OCI-LY1 (cell line): ENCODE measurements at regions not wholly inside any gene's neighbourhood (a gene's known extent, or its start where the extent isn't known, plus 50 kb on each side); places are given as distances from the start of the nearest gene placed in this dataset.

Source experiments
- H2AFZ ChIP-seq: fragments of 200-600 bp; sonication (generic), shearing (Covaris generic); 2 replicates; pipeline ENCODE4 v1.6.0; 2014; ENCODE audit warnings: antibody characterized with exemption, mild to moderate bottlenecking, low read length
- H3F3A ChIP-seq: fragments of 200-600 bp; sonication (generic), shearing (Covaris generic); 2 replicates; pipeline ENCODE4 v1.6.0; 2014; ENCODE audit warnings: mild to moderate bottlenecking, antibody characterized with exemption, low read length, moderate library complexity; ENCODE audit not compliant: insufficient read depth
- H3K27ac ChIP-seq: fragments of 200-600 bp; sonication (generic); 2 replicates; pipeline ENCODE4 v1.5.1; 2014; ENCODE audit warnings: low read length, mixed run types, mild to moderate bottlenecking, low read depth; ENCODE audit not compliant: poor library complexity, severe bottlenecking
- H3K27me3 ChIP-seq: fragments of 200-600 bp; sonication (generic); 2 replicates; pipeline ENCODE4 v1.6.0; 2014; ENCODE audit warnings: antibody characterized with exemption, mild to moderate bottlenecking, low read length, moderate library complexity; ENCODE audit not compliant: insufficient read depth
- H3K36me3 ChIP-seq: fragments of 200-600 bp; sonication (generic); 2 replicates; pipeline ENCODE4 v1.6.1; 2014; ENCODE audit warnings: mild to moderate bottlenecking, antibody characterized with exemption, low read length, moderate library complexity, mixed read lengths; ENCODE audit not compliant: insufficient read depth
- H3K4me1 ChIP-seq: fragments of 200-600 bp; sonication (generic); 2 replicates; pipeline ENCODE4 v1.5.1; 2014; ENCODE audit warnings: mild to moderate bottlenecking, low read length, moderate library complexity; ENCODE audit not compliant: insufficient read depth, severe bottlenecking
- H3K4me2 ChIP-seq: fragments of 200-600 bp; sonication (generic), shearing (Covaris generic); 2 replicates; pipeline ENCODE4 v1.6.1; 2014; ENCODE audit warnings: low read length
- H3K4me3 ChIP-seq: fragments of 200-600 bp; sonication (generic); 2 replicates; pipeline ENCODE4 v1.5.1; 2014; ENCODE audit warnings: low read length, low read depth, mild to moderate bottlenecking, mixed read lengths; ENCODE audit not compliant: poor library complexity, severe bottlenecking
- H3K79me2 ChIP-seq: fragments of 200-600 bp; shearing (Covaris generic); 2 replicates; pipeline ENCODE4 v1.6.1; 2016; ENCODE audit warnings: mixed run types, low read length, mixed read lengths; ENCODE audit not compliant: insufficient read depth
- H3K9ac ChIP-seq: fragments of 200-600 bp; sonication (generic), shearing (Covaris generic); 2 replicates; pipeline ENCODE4 v1.6.1; 2014; ENCODE audit warnings: mild to moderate bottlenecking, low read length, mixed read lengths
- H3K9me2 ChIP-seq: fragments of 200-600 bp; sonication (generic), shearing (Covaris generic); 2 replicates; pipeline ENCODE4 v1.6.1; 2014; ENCODE audit warnings: low read depth, mild to moderate bottlenecking, low read length, mixed read lengths
- H3K9me3 ChIP-seq: fragments of 200-600 bp; shearing (Covaris generic); 2 replicates; pipeline ENCODE4 v1.6.1; 2014; ENCODE audit warnings: low read length, mixed read lengths
- H4K20me1 ChIP-seq: fragments of 200-600 bp; sonication (generic), shearing (Covaris generic); 2 replicates; pipeline ENCODE4 v1.6.0; 2016; ENCODE audit warnings: mild to moderate bottlenecking, low read length; ENCODE audit not compliant: insufficient read depth
- EZH2 ChIP-seq: fragments of 200-600 bp; sonication (generic), shearing (Covaris generic); IDR thresholded peaks from 2 replicates; pipeline ENCODE4 v1.8.0; 2017; ENCODE audit warnings: borderline replicate concordance, mixed run types, mild to moderate bottlenecking, antibody characterized with exemption, low read length, moderate library complexity, mixed read lengths
- TF ChIP-seq, protein P1 (sequence below): fragments of 200-600 bp; sonication (generic), shearing (Covaris generic); IDR thresholded peaks from 2 replicates; pipeline ENCODE4 v1.5.1; 2017; ENCODE audit warnings: mild to moderate bottlenecking, antibody characterized with exemption, low read length, moderate library complexity, mixed read lengths

DNA sequence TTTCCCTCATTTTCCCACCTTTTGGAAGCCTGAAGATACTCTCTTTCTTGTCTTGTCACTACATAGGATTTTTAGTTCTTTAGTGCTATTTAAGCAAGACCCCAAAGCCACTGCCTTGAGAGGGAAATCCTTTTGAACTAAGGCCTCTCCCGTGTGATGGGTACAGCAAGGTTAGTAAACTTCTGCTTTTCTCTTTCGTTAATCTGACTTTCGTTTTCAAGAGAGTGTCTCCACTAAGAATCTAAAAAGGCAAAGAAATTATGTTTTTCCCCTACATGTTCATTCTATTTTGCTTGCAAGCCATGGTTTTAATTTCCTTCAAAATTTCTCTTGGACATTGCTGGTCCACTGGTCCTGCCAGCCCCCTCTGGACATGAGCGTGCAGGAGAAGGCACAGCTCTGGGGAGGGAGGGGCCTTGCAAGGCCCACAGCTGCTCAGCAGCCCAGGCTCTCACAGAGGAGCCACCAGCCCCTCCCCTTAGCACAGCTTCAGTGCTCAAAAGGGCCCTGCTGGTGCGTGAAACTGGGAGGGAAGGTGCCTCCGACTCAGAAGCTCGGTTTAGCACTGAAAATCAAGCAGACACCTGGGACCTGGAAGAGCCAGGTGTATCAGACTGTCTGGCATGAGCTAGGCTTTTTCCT is 210.9 kb upstream of the GALNT2 start:
- TF ChIP-seq, protein P1, sequence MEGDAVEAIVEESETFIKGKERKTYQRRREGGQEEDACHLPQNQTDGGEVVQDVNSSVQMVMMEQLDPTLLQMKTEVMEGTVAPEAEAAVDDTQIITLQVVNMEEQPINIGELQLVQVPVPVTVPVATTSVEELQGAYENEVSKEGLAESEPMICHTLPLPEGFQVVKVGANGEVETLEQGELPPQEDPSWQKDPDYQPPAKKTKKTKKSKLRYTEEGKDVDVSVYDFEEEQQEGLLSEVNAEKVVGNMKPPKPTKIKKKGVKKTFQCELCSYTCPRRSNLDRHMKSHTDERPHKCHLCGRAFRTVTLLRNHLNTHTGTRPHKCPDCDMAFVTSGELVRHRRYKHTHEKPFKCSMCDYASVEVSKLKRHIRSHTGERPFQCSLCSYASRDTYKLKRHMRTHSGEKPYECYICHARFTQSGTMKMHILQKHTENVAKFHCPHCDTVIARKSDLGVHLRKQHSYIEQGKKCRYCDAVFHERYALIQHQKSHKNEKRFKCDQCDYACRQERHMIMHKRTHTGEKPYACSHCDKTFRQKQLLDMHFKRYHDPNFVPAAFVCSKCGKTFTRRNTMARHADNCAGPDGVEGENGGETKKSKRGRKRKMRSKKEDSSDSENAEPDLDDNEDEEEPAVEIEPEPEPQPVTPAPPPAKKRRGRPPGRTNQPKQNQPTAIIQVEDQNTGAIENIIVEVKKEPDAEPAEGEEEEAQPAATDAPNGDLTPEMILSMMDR: no peak
- TF ChIP-seq EZH2: no peak
- H4K20me1 ChIP-seq: no peaks in the 10 kb centered on the region
- peaks cover 14% of the 10 kb centered on the region for H3K4me1 ChIP-seq
- no peaks in the 10 kb centered on the region for H3K9me3 ChIP-seq
- H3K9me2 ChIP-seq: no peaks in the 10 kb centered on the region
- no peaks in the 10 kb centered on the region for H3K79me2 ChIP-seq
- H3K4me3 ChIP-seq: peak overlapping the region; percentile 56
- peak overlapping the region; percentile 52 for H3K9ac ChIP-seq
- peak overlapping the region; percentile 85 for H3K27ac ChIP-seq
- no peak overlapping the region for H2AFZ ChIP-seq
- no peaks in the 10 kb centered on the region for H3K27me3 ChIP-seq
- H3K36me3 ChIP-seq: no peaks in the 10 kb centered on the region
- no peaks in the 10 kb centered on the region for H3F3A ChIP-seq
- H3K4me2 ChIP-seq: peak overlapping the region; percentile 80

DNA sequence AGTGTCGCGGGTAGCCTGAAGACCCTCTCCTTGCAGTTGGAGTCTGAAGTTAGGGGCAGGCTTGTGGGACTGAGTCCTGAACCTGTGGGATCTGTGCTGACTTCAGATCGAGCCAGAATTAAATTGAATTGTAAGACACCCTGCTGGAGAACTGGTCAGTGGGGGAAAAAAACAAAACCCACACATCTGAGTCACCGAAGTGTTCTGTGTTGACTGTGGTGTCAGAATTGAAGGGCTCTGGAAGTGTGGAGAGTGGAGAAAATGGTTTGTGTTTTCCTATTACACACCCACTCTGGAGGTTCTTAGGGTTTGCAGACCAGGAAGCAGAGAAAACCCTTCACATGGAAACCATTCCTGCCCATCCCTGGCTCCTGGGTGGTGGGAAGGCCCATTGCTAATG is 209.5 kb upstream of the GALNT2 start:
- H3K4me2 ChIP-seq: no peak overlapping the region
- no peak overlapping the region for H3K27ac ChIP-seq
- no peak for TF ChIP-seq EZH2
- TF ChIP-seq, protein P1: no peak
- H3K9me2 ChIP-seq: no peaks in the 10 kb centered on the region
- no peak overlapping the region for H3K9ac ChIP-seq
- H3K79me2 ChIP-seq: no peaks in the 10 kb centered on the region
- no peak overlapping the region for H3K4me3 ChIP-seq
- H3F3A ChIP-seq: no peaks in the 10 kb centered on the region
- H4K20me1 ChIP-seq: no peaks in the 10 kb centered on the region
- no peaks in the 10 kb centered on the region for H3K36me3 ChIP-seq
- H3K27me3 ChIP-seq: no peaks in the 10 kb centered on the region
- H3K9me3 ChIP-seq: no peaks in the 10 kb centered on the region
- peaks cover 14% of the 10 kb centered on the region for H3K4me1 ChIP-seq
- H2AFZ ChIP-seq: no peak overlapping the region

DNA sequence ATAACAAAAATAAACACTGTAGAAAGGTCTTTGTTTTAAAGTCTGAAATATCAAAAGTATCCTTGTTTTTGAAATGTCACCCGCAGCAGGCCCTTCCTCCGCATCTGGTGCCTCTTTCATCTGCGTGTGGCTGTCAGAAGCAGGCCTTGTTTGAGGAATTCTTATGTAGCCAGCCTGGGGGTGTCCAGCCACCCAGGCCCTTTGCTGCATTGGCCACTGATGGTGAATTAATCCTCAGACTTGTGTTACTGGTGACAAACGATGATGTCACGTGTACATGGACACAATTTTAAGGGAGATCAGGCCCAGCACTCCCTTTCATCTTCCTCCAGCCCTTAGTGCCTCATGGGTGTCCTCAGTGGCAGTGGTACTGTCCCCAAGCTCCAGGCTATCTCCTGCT is 208.0 kb upstream of the GALNT2 start:
- Histone ChIP-seq H3K4me3 (no peak overlapping the region), H3F3A (no peaks in the 10 kb centered on the region), H3K4me2 (no peak overlapping the region), H3K79me2 (no peaks in the 10 kb centered on the region), H3K4me1 (peaks cover 14% of the 10 kb centered on the region), H3K9me2 (no peaks in the 10 kb centered on the region), H3K27me3 (no peaks in the 10 kb centered on the region), H3K9ac (no peak overlapping the region), H4K20me1 (no peaks in the 10 kb centered on the region), H3K9me3 (no peaks in the 10 kb centered on the region), H2AFZ (no peak overlapping the region), H3K27ac (no peak overlapping the region), H3K36me3 (no peaks in the 10 kb centered on the region)
- TF ChIP-seq EZH2: no peak
- TF ChIP-seq, protein P1: no peak
